ENCODE measurements at regions not wholly inside any gene's neighbourhood (a gene's known extent, or its start where the extent isn't known, plus 50 kb on each side); places are given as distances from the start of the nearest gene placed in this dataset.

- ATAC-seq (no peak), DNase-seq (ENCODE audit: low read depth, low spot score) (no peak)
- Histone ChIP-seq H3K4me1 (ENCODE audit: control insufficient read depth in 1 of 2, insufficient read depth in 2 of 2, low read length in 2 of 2) (no peaks in the 10 kb centered on the region), H3K9me3 (ENCODE audit: control insufficient read depth in 1 of 2, insufficient read depth in 1 of 2, low read depth in 1 of 2, low read length in 2 of 2) (no peaks in the 10 kb centered on the region), H3K27me3 (ENCODE audit: insufficient read depth, low read length) (peaks cover 74% of the 10 kb centered on the region), H3K79me2 (ENCODE audit: insufficient read depth, low read length) (no peaks in the 10 kb centered on the region), H3K9me2 (ENCODE audit: insufficient read depth) (no peaks in the 10 kb centered on the region), H3K36me3 (ENCODE audit: control insufficient read depth in 1 of 2, insufficient read depth in 2 of 2, low read length in 2 of 2) (no peaks in the 10 kb centered on the region), H3K27ac (ENCODE audit: low read depth, low read length) (no peak overlapping the region), H4K20me1 (ENCODE audit: insufficient read depth) (no peaks in the 10 kb centered on the region), H3K9ac (ENCODE audit: low read length) (no peak overlapping the region), H3K4me2 (ENCODE audit: low read length) (no peak overlapping the region), H2AFZ (ENCODE audit: low read depth, low read length, poor library complexity, severe bottlenecking) (no peak overlapping the region), H3K4me3 (replicated peaks in 1 of 2; ENCODE audit: low read depth in 1 of 2, low read length in 2 of 2) (no peak overlapping the region)
- intact Hi-C loops (cut with micrococcal nuclease): no loop called here
- ChIA-PET CTCF (no interaction called here), POLR2A (interaction anchor here (0.6 kb wide), 1 partner anchor 1950 kb away, joined by 5 read pairs; no protein-coding TSS in a partner anchor), RAD21 (ENCODE audit: low non-redundant PET in 1 of 2, low total read pairs in 2 of 2, uncharacterized antibody in 2 of 2, unreplicated experiment in 2 of 2) (no interaction called here)
- TF ChIP-seq TCF7L2 (IDR thresholded peaks at IDR 0.05; ENCODE audit: borderline replicate concordance, extremely low read depth, insufficient read depth, insufficient read length) (no peak), YY1 (IDR thresholded peaks at IDR 0.05; ENCODE audit: extremely low read depth, insufficient replicate concordance, low read depth, low read length) (no peak), ZFX (IDR thresholded peaks at IDR 0.05) (no peak), REST (IDR thresholded peaks at IDR 0.05; ENCODE audit: low read depth) (no peak), CBX3 (IDR thresholded peaks at IDR 0.05; ENCODE audit: low read depth) (no peak), CTCF (IDR thresholded peaks at IDR 0.05 in 2 of 3, conservative IDR thresholded peaks at IDR 0.05 in 1 of 3; ENCODE audit: borderline replicate concordance in 1 of 3, insufficient read depth in 1 of 3, low read depth in 2 of 3, low read length in 2 of 3) (no peak), EZH2phosphoT487 (IDR thresholded peaks at IDR 0.05; ENCODE audit: borderline replicate concordance) (no peak), MAX (IDR thresholded peaks at IDR 0.05) (no peak), EGR1 (IDR thresholded peaks at IDR 0.05; ENCODE audit: low read depth) (no peak), POLR2AphosphoS5 (IDR thresholded peaks at IDR 0.05; ENCODE audit: low read depth, low read length) (no peak), SIN3A (IDR thresholded peaks at IDR 0.05; ENCODE audit: low read depth) (no peak), EZH2 (IDR thresholded peaks at IDR 0.05) (no peak), SRF (IDR thresholded peaks at IDR 0.05; ENCODE audit: low read depth) (no peak), ZNF274 (IDR thresholded peaks at IDR 0.05; ENCODE audit: low read depth, low read length) (no peak), CEBPB (IDR thresholded peaks at IDR 0.05; ENCODE audit: low read depth) (no peak)
- TF ChIP-seq, protein P1, sequence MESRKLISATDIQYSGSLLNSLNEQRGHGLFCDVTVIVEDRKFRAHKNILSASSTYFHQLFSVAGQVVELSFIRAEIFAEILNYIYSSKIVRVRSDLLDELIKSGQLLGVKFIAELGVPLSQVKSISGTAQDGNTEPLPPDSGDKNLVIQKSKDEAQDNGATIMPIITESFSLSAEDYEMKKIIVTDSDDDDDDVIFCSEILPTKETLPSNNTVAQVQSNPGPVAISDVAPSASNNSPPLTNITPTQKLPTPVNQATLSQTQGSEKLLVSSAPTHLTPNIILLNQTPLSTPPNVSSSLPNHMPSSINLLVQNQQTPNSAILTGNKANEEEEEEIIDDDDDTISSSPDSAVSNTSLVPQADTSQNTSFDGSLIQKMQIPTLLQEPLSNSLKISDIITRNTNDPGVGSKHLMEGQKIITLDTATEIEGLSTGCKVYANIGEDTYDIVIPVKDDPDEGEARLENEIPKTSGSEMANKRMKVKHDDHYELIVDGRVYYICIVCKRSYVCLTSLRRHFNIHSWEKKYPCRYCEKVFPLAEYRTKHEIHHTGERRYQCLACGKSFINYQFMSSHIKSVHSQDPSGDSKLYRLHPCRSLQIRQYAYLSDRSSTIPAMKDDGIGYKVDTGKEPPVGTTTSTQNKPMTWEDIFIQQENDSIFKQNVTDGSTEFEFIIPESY (IDR thresholded peaks at IDR 0.05; ENCODE audit: extremely low read depth, insufficient replicate concordance, low read length): no peak
- BruUV-seq (replicated peaks): no TSS peak
Observed at GRCh38 chr2:67854103-67854743, 208.6 kb downstream of the C1D start.

All from HCT116 (cell line).